Upper lobe of left lung (tissue), 6 donors: ENCODE measurements at regions not wholly inside any gene's neighbourhood (a gene's known extent, or its start where the extent isn't known, plus 50 kb on each side); places are given as distances from the start of the nearest gene placed in this dataset.

ENCODE experiments used
- ATAC-seq, 2 donors: fragments of 200-7000 bp; cut with Tn5 transposase; one replicate each; pipeline ENCODE4 v1.9.1; 2022; ENCODE audit warnings: mild to moderate bottlenecking in 2 of 2, moderate library complexity in 2 of 2; ENCODE audit not compliant: low FRiP score in 2 of 2
- DNase-seq, 2 donors: peaks; one replicate each; pipeline ENCODE4 v3.0.0-alpha.2; 2019 to 2020
- H3K27ac ChIP-seq, 4 donors: fragments of 200-600 bp; sonication (generic); one replicate each; pipeline ENCODE4 v1.5.1; 2016 to 2019
- H3K27me3 ChIP-seq, 4 donors: fragments of 200-600 bp; sonication (generic); one replicate each; pipeline ENCODE4 v1.5.1; 2017 to 2019
- H3K36me3 ChIP-seq, 4 donors: fragments of 200-600 bp; sonication (generic); one replicate each; pipeline ENCODE4 v1.5.1; 2016 to 2019
- H3K4me1 ChIP-seq, 4 donors: fragments of 200-600 bp; sonication (generic); one replicate each; pipeline ENCODE4 v1.5.1; 2018 to 2019
- H3K4me3 ChIP-seq, 4 donors: fragments of 200-600 bp; sonication (generic); one replicate each; pipeline ENCODE4 v1.5.1; 2017 to 2019; ENCODE audit warnings: mild to moderate bottlenecking in 2 of 4, moderate library complexity in 1 of 4
- H3K9me3 ChIP-seq, 4 donors: fragments of 200-600 bp; sonication (generic); one replicate each; pipeline ENCODE4 v1.5.1; 2018 to 2019
- EP300 ChIP-seq, 4 donors: sonication (generic); formaldehyde crosslinking; IDR thresholded peaks; one replicate each; pipeline ENCODE4 v1.5.1; 2017; ENCODE audit warnings: antibody characterized with exemption in 4 of 4, control low read depth in 2 of 4
- POLR2A ChIP-seq, 4 donors: fragments of 450-650 bp; IDR thresholded peaks; one replicate each; pipeline ENCODE4 v1.5.1; 2016 to 2017; ENCODE audit warnings: antibody characterized with exemption in 4 of 4, mild to moderate bottlenecking in 2 of 4
- POLR2AphosphoS5 ChIP-seq, 2 donors: sonication (generic); formaldehyde crosslinking; IDR thresholded peaks; one replicate each; pipeline ENCODE4 v1.5.1; 2017; ENCODE audit warnings: antibody characterized with exemption in 2 of 2
- WGBS, 2 donors: methylation state at CpG; one replicate each; pipeline ENCODE4 v1.1.5; 2017 to 2018; 5-methylcytosine and 5-hydroxymethylcytosine counted together
- TF ChIP-seq, protein P1 (sequence below), 6 experiments: fragments of 450-650 bp in 4 of 6; fragments of 200-600 bp in 2 of 6; sonication (generic) in 2 of 6; IDR thresholded peaks; one replicate each; pipeline ENCODE4 v1.5.1; 2016 to 2019; ENCODE audit warnings: antibody characterized with exemption in 6 of 6
- donor health status: DM: no; HTN: no; CAD: no; lungs with moderate emphysema.
- donor health status: DM: no; HTN: yes; CAD: no; lungs with severe emphysema.

DNA sequence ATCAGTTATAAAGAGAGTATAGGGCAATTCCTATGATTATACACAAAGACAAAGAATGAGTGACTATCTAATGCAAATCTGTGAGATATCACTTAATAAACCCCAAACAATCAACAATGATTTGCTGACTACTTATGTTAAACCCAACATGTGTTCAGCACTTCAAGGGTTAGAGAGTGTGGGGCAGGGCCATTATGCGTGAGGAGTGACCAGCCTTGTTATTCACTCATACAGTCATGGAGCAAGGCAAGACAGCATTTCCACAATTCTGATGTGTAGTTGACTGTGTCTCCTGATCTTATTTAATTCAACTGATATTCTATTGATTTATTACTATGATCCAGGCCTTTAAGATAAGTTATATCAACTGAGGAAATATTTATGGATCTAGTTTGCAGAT, 251.7 kb downstream of the CYRIA start:
- H3K27me3 ChIP-seq, result no peaks in the 10 kb centered on the region
- H3K4me3 ChIP-seq, result no peak overlapping the region
- DNase-seq, result no peak
- 65 to 89% methylated on average over 1 of the region's 1 CpG for WGBS, 2 donors
- H3K36me3 ChIP-seq, result no peaks in the 10 kb centered on the region
- H3K27ac ChIP-seq, result no peak overlapping the region
- no peak for ATAC-seq
- no peaks in the 10 kb centered on the region for H3K4me1 ChIP-seq
- no peaks in the 10 kb centered on the region for H3K9me3 ChIP-seq
- TF ChIP-seq POLR2A (IDR thresholded peaks at IDR 0.05) (no peak), POLR2AphosphoS5 (IDR thresholded peaks at IDR 0.05) (no peak), EP300 (IDR thresholded peaks at IDR 0.05) (no peak)
- TF ChIP-seq, protein P1, sequence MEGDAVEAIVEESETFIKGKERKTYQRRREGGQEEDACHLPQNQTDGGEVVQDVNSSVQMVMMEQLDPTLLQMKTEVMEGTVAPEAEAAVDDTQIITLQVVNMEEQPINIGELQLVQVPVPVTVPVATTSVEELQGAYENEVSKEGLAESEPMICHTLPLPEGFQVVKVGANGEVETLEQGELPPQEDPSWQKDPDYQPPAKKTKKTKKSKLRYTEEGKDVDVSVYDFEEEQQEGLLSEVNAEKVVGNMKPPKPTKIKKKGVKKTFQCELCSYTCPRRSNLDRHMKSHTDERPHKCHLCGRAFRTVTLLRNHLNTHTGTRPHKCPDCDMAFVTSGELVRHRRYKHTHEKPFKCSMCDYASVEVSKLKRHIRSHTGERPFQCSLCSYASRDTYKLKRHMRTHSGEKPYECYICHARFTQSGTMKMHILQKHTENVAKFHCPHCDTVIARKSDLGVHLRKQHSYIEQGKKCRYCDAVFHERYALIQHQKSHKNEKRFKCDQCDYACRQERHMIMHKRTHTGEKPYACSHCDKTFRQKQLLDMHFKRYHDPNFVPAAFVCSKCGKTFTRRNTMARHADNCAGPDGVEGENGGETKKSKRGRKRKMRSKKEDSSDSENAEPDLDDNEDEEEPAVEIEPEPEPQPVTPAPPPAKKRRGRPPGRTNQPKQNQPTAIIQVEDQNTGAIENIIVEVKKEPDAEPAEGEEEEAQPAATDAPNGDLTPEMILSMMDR (IDR thresholded peaks at IDR 0.05), result no peak

DNA sequence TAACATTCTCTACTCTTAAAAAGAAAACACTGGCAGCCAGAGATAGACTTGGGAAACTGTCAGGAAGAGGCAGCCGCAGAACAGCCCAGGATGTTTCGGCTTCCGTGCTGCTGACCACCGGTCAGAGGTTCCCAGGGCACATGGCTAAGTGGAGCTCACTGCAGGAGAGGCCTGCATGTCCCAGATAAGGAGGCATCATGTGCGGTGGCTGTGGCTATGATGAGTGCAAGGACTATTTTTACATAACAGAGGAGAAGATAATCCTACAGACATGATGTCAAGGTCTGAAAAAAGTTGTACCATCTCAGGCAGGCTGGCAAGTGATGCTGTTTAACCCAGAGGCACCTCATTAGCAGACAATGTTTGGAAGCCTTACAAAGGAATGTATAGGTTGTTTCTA, 252.3 kb downstream of the CYRIA start:
- TF ChIP-seq, protein P1 (IDR thresholded peaks at IDR 0.05), result no peak
- no peak for TF ChIP-seq POLR2A (IDR thresholded peaks at IDR 0.05)
- no peak for TF ChIP-seq POLR2AphosphoS5 (IDR thresholded peaks at IDR 0.05)
- TF ChIP-seq EP300 (IDR thresholded peaks at IDR 0.05), result no peak
- DNase-seq (no peak), ATAC-seq (no peak)
- Histone ChIP-seq H3K4me1 (no peaks in the 10 kb centered on the region), H3K4me3 (no peak overlapping the region), H3K27me3 (no peaks in the 10 kb centered on the region), H3K36me3 (no peaks in the 10 kb centered on the region), H3K27ac (no peak overlapping the region), H3K9me3 (no peaks in the 10 kb centered on the region)
- 41 to 42% methylated on average over 5 of the region's 5 CpGs for WGBS, 2 donors

DNA sequence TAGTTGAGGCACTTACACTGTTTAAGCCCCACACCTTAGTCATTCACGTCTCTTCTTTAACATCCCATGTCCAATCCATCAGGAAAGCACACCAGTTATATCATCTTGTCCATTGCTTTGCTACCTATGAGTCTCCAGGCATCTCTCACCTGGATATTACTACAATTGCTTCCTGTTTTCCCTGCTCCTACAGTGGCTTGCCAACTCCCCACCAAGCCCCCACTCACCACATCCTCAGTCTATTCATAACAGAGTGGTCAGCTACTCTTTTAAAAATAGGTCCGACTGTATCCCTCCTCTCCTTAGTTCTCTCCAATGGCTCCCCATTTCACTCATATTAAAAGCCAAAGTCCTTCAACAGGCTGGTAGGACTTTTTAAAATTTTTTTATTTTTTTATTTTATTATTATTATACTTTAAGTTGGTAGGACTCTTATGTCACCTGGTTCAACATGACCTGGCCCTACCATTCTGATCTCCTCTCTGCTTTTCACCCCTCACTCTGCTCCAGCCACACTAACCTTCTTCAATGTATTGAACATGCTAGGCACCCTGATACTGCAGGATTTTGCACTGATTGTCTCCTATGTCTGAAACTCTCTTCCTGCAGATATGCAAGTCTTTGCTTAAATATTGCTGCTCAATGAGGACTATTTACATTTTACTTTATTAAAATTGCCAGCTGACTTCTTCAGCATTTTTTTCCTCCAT, 253.2 kb downstream of the CYRIA start:
- ATAC-seq (no peak), DNase-seq (no peak)
- Histone ChIP-seq H3K9me3 (no peaks in the 10 kb centered on the region), H3K36me3 (no peaks in the 10 kb centered on the region), H3K4me3 (no peak overlapping the region), H3K27me3 (no peaks in the 10 kb centered on the region), H3K4me1 (no peaks in the 10 kb centered on the region), H3K27ac (no peak overlapping the region)
- no peak for TF ChIP-seq EP300 (IDR thresholded peaks at IDR 0.05)
- TF ChIP-seq POLR2AphosphoS5 (IDR thresholded peaks at IDR 0.05), result no peak
- TF ChIP-seq, protein P1 (IDR thresholded peaks at IDR 0.05), result no peak
- no peak for TF ChIP-seq POLR2A (IDR thresholded peaks at IDR 0.05)
- WGBS, 2 donors, result 85 to 90% methylated on average over 2 of the region's 2 CpGs

DNA sequence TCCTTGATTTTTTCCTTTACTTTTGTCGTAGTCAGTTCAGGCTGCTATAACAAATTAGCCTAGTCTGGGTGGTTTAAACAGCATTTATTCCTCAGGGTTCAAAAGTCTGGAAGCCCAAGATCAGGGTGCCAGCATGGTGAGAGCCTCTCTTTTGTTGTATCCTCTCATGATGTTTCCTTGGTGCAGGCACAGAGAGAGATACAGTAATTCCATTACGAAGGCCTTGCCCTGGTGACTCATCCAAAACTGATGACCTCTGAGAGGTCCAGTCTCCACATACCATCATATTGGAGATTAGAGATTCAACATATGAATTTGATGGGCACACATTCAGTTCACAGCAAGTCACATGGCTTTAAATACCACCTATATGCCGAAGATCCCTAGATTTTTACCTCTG, 253.8 kb downstream of the CYRIA start:
- WGBS, 2 donors, result 84 to 93% methylated on average over 3 of the region's 3 CpGs
- H3K4me1 ChIP-seq, result no peaks in the 10 kb centered on the region
- no peaks in the 10 kb centered on the region for H3K9me3 ChIP-seq
- TF ChIP-seq EP300 (IDR thresholded peaks at IDR 0.05) (no peak), POLR2AphosphoS5 (IDR thresholded peaks at IDR 0.05) (no peak), POLR2A (IDR thresholded peaks at IDR 0.05) (no peak)
- TF ChIP-seq, protein P1 (IDR thresholded peaks at IDR 0.05), result no peak
- DNase-seq (no peak), ATAC-seq (no peak)
- no peaks in the 10 kb centered on the region for H3K36me3 ChIP-seq
- H3K4me3 ChIP-seq, result no peak overlapping the region
- no peaks in the 10 kb centered on the region for H3K27me3 ChIP-seq
- no peak overlapping the region for H3K27ac ChIP-seq

DNA sequence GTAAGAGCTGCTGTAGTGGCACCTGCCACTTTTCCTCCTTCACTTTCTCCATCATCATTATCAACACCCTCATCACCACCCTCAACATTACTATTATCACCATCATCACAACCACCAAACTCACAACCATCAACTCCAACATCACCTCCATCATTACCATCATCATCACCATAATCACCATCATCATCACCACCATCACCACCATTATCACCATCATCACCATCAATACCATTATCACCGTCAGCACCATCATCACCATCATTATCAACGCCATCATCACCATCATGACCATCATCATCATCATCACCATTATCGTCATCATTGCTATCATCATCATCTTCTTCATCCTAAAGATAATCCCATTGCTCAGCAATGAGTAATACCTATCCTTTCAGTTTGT, 255.8 kb downstream of the CYRIA start:
- TF ChIP-seq EP300 (IDR thresholded peaks at IDR 0.05), result no peak
- TF ChIP-seq POLR2A (IDR thresholded peaks at IDR 0.05), result no peak
- TF ChIP-seq, protein P1 (IDR thresholded peaks at IDR 0.05), result no peak
- TF ChIP-seq POLR2AphosphoS5 (IDR thresholded peaks at IDR 0.05), result no peak
- ATAC-seq (no peak), DNase-seq (no peak)
- Histone ChIP-seq H3K27ac (no peak overlapping the region), H3K4me3 (no peak overlapping the region), H3K4me1 (no peaks in the 10 kb centered on the region), H3K9me3 (no peaks in the 10 kb centered on the region), H3K27me3 (no peaks in the 10 kb centered on the region), H3K36me3 (no peaks in the 10 kb centered on the region)
- WGBS, 2 donors, result 92 to 94% methylated on average over 3 of the region's 3 CpGs
